Adipocyte (in vitro differentiated cells): ENCODE measurements at regions not wholly inside any gene's neighbourhood (a gene's known extent, or its start where the extent isn't known, plus 50 kb on each side); places are given as distances from the start of the nearest gene placed in this dataset.
"Not testable (repeated sequence)": the region's sequence is repeated elsewhere in the genome, so short reads cannot be mapped to it uniquely, and the experiment has no call there.

ENCODE experiments used
- DNase-seq: peaks from one replicate; pipeline ENCODE4 v3.0.0-alpha.2; 2015; ENCODE audit warnings: low read depth
- H3K27me3 ChIP-seq: replicated peaks from 2 replicates; pipeline ENCODE4 v1.7.0; 2013; ENCODE audit warnings: mild to moderate bottlenecking, low read length, moderate library complexity; ENCODE audit not compliant: control insufficient read depth, insufficient read depth
- H3K36me3 ChIP-seq: 2 replicates; pipeline ENCODE4 v1.7.0; 2013; ENCODE audit warnings: low read length, mild to moderate bottlenecking, moderate library complexity; ENCODE audit not compliant: control insufficient read depth, insufficient read depth, severe bottlenecking
- H3K4me1 ChIP-seq: 2 replicates; pipeline ENCODE4 v1.7.0; 2013; ENCODE audit warnings: mild to moderate bottlenecking, low read length, moderate library complexity; ENCODE audit not compliant: control insufficient read depth, insufficient read depth
- H3K4me3 ChIP-seq: 2 replicates; pipeline ENCODE4 v1.7.0; 2013; ENCODE audit warnings: mild to moderate bottlenecking, low read length, moderate library complexity
- H3K9ac ChIP-seq: 2 replicates; pipeline ENCODE4 v1.7.0; 2013; ENCODE audit warnings: mild to moderate bottlenecking, low read length, moderate library complexity
- H3K9me3 ChIP-seq: 2 replicates; pipeline ENCODE4 v1.7.0; 2013; ENCODE audit warnings: mild to moderate bottlenecking, low read length, moderate library complexity; ENCODE audit not compliant: control insufficient read depth

DNA sequence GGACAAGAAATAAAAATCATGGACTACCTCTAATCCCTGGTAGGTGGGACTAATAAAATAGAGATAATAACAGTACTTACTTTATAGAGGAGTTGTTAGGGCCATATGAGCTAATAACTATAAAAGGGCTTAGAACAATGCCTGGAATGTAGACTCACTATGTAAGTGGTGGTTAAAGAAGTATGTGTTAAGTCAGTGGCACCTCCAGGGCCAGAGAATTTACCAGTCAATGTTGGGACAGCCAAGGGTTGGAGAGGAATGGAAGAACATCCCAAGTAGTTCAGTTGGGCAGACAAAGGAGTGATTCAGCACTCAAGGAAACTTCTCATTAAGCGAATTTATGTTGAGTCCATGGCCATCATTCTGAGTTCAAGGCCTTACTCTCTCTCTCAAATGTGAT lies 116.8 kb downstream of the OTOR start:
- no peak for DNase-seq
- no peak overlapping the region for H3K4me3 ChIP-seq

DNA sequence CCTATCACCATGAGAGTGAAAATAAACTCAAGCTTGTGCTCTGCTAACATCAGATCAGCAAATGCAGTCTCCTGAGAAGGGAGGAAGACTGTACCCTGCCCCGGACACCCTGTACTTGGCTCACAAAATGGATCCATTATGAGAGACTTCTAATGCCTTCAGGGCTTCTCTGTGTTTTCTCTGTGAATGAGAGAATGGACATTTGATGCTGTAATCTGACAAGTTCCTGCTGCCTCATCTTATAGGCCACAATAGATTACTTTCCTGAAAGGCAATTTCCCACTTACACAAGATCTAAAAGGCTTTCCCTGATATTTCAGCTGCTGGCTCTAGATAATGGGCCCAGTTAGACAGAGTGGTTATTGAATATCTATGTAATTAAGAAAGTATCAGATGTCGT lies 117.2 kb downstream of the OTOR start:
- Histone ChIP-seq H3K36me3 (no peaks in the 10 kb centered on the region), H3K4me3 (no peak overlapping the region), H3K9me3 (no peaks in the 10 kb centered on the region), H3K27me3 (no peaks in the 10 kb centered on the region), H3K4me1 (no peaks in the 10 kb centered on the region), H3K9ac (no peak overlapping the region)
- no peak for DNase-seq

More for the DNA sequence above, 116.8 kb downstream of the OTOR start:
- H3K27me3 ChIP-seq = no peaks in the 10 kb centered on the region
- no peaks in the 10 kb centered on the region for H3K4me1 ChIP-seq
- H3K36me3 ChIP-seq = no peaks in the 10 kb centered on the region
- no peaks in the 10 kb centered on the region for H3K9me3 ChIP-seq
- no peak overlapping the region for H3K9ac ChIP-seq

DNA sequence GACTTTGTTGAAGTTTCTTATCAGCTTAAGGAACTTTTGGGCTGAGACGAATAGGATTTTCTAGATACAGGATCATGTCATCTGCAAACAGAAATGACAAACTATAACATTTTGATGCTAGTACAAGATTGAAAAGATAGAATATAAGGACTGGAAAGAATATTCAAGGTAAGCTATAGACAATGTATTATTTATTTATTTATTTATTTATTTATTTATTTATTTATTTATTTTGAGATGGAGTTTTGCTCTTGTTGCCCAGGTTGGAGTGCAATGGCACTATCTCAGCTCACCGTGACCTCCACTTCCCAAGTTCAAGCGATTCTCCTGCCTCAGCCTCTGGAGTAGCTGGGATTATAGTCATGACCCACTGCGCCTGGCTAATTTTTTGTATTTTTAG lies 125.0 kb downstream of the OTOR start:
- DNase-seq, H3K27me3 ChIP-seq, H3K9ac ChIP-seq: not testable (repeated sequence)

DNA sequence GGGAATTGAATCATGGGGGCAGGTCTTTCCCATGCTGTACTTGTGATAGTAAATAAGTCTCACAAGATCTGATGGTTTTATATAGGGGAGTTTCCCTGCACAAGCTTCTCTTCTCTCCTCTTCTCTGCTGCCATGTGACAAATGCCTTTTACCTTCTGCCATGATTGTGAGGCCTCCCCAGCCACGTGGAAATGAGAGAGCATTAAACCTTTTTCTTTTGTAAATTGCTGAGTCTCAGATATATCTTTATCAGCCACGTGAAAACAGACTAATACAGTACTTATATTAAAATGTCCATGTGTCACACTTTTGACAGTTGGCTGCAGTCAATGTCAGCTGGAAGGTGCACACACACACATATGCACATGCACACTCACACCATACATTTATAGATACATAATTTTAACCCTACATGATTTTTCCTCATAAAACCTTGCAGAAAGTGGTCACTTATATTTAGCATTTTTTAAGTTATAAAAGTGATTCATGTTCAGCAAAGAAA lies 128.9 kb downstream of the OTOR start:
- no peaks in the 10 kb centered on the region for H3K9me3 ChIP-seq
- no peaks in the 10 kb centered on the region for H3K36me3 ChIP-seq
- H3K4me3 ChIP-seq = no peak overlapping the region
- H3K27me3 ChIP-seq = no peaks in the 10 kb centered on the region
- H3K9ac ChIP-seq = no peak overlapping the region
- no peak for DNase-seq
- H3K4me1 ChIP-seq = no peaks in the 10 kb centered on the region

More for the DNA sequence above, 125.0 kb downstream of the OTOR start:
- not testable (repeated sequence) for H3K4me1 ChIP-seq, H3K9me3 ChIP-seq, H3K4me3 ChIP-seq, H3K36me3 ChIP-seq

DNA sequence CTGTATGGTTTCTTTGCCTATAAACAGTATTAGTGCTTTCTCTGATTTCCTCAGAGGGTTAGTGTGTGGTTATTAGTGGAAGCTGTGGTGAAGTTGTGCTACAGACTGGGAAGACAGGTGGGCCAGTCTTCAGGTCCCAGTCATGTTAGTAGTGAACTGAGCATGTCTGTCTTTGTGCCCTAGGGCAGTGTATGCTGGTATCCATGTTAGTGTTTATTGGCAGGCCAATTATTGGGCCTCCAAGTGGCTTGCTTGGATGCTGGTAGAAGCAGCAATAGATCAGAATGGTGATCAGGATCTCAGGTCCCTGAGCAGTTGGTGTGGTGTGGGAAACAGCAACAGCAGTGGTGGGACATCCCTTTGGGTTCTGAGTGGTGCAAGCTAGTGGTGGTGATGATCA lies 137.6 kb downstream of the OTOR start:
- H3K4me1 ChIP-seq = no peaks in the 10 kb centered on the region
- no peaks in the 10 kb centered on the region for H3K36me3 ChIP-seq
- H3K9ac ChIP-seq = no peak overlapping the region
- no peak overlapping the region for H3K4me3 ChIP-seq
- H3K9me3 ChIP-seq = peaks cover 17% of the 10 kb centered on the region
- no peak for DNase-seq
- H3K27me3 ChIP-seq = no peaks in the 10 kb centered on the region

DNA sequence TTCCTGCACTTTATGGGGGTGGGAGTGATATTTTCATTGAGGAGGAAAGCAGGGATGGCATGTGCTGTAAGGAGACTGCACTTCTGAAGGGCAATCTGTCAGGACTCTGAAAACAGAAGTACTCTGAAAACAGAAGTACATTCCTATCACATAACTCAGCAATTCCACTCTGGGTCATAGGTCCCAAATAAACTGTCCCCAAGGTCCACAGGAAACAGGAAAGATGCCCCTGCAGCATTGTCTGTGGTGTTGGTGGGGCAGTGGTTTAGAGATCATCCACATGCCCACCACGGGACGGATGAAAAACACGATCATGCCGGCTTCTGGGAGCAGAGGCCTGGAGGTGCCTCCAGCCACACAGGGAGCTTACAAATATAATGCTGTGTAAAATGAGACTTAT lies 150.3 kb downstream of the OTOR start:
- no peaks in the 10 kb centered on the region for H3K36me3 ChIP-seq
- peak; percentile 50 for DNase-seq
- no peaks in the 10 kb centered on the region for H3K27me3 ChIP-seq
- H3K9ac ChIP-seq = no peak overlapping the region
- H3K4me1 ChIP-seq = peaks cover 16% of the 10 kb centered on the region
- no peaks in the 10 kb centered on the region for H3K9me3 ChIP-seq
- no peak overlapping the region for H3K4me3 ChIP-seq

DNA sequence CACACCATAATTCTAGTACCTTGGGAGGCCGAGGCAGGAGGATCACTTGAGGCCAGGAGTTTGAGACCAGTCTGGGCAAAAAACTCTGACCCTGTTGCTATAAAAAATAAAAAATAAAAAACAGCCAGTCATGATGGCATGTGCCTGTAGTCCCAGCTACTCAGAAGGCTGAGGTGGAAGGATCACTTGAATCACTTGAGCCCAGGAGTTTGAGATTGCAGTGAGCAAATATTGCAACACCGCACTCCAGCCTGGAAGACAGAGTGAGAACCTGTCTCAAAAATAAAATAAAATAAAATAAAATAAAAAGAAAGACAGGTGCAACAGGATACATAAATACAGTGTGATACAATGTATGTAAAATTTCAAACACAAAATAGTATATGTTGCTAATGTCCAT lies 154.5 kb downstream of the OTOR start:
- Histone ChIP-seq H3K9me3 (no peaks in the 10 kb centered on the region), H3K4me3 (no peak overlapping the region), H3K27me3 (peaks cover 9% of the 10 kb centered on the region), H3K4me1 (peaks cover 14% of the 10 kb centered on the region), H3K36me3 (no peaks in the 10 kb centered on the region), H3K9ac (no peak overlapping the region)
- no peak for DNase-seq

DNA sequence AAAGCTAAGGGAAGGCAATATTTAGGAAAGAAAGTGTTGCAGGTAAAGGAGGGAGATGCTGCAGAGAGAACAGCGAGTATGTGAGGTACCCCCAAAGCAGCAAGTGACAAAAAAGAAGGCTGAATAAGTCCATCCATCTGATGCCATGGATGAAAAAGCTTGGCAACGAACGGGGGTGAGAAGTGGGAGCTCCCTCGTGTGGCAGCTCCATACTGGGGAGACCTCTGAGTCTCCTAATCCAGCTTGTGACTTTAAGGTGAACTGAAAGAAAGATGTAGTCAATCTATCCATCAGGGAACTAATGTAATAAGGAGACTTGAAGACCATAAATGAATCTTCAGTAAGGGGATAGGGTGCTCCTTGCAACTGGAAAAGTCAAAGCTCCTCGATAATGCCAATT lies 156.6 kb downstream of the OTOR start:
- Histone ChIP-seq H3K27me3 (peaks cover 9% of the 10 kb centered on the region), H3K9ac (no peak overlapping the region), H3K4me3 (no peak overlapping the region), H3K36me3 (no peaks in the 10 kb centered on the region), H3K4me1 (no peaks in the 10 kb centered on the region), H3K9me3 (no peaks in the 10 kb centered on the region)
- DNase-seq = no peak

DNA sequence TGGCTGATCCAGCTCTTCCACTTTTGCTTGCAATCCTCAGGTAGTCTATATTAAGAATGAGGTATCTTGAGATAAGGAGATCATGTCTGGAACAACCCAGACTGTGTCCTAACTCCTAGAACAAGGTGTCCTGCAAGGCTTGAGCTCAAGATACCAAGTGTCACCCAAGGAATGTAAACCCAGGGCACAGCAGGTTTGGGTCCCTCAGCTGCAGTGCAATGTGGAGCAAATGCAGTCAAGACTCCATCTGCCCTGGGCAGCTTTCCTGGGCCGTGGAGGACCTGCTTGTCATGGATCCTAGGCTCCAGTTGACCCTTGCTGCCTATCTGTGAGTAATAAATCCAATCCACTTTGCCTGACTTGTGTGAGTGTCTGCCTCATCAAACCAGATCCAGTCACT lies 166.1 kb downstream of the OTOR start:
- no peaks in the 10 kb centered on the region for H3K4me1 ChIP-seq

DNA sequence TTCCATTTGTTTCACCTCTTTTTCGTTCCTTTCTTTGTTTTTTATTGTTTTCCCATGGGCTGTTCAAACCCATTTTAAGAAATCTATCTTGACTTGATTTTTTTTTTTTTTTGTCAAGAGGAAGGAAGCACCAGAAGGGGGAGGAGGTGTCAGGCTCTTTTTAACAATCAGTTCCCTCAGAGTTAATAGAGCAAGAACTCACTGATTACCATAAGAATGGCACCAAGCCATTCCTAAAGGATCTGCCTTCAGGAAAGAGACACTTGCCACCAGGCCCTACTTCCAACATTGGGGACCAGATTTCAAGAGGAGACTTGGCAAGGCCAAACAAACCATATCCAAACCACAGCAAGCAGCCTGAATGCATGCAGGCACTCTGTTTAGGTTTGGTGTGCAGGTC lies 168.0 kb downstream of the OTOR start:
- H3K9me3 ChIP-seq = peaks cover 8% of the 10 kb centered on the region
- no peak overlapping the region for H3K4me3 ChIP-seq
- DNase-seq = no peak
- no peak overlapping the region for H3K9ac ChIP-seq
- no peaks in the 10 kb centered on the region for H3K4me1 ChIP-seq
- H3K36me3 ChIP-seq = no peaks in the 10 kb centered on the region
- peaks cover 2% of the 10 kb centered on the region for H3K27me3 ChIP-seq

More for the DNA sequence above, 166.1 kb downstream of the OTOR start:
- DNase-seq = no peak
- Histone ChIP-seq H3K9me3 (peaks cover 2% of the 10 kb centered on the region), H3K9ac (no peak overlapping the region), H3K27me3 (peaks cover 2% of the 10 kb centered on the region), H3K4me3 (no peak overlapping the region), H3K36me3 (no peaks in the 10 kb centered on the region)

DNA sequence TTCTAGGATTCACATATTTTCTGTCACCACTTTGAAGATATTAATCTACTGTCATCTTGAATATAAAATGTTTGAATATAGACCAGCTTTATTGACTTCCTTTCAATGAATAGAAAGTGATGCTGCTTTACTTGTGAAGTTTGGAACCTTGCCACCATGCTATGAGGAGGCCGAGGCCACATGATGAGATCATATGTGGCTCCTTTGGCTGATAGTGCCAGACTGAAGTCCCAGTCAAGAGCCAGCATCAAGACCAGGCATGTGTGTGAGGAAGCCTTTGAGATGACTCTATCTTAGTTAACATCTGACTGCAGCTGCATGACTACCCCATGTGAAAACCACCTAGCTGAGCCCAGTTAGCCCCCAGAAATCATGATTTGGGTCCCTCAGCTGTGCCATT lies 169.5 kb downstream of the OTOR start:
- Histone ChIP-seq H3K9me3 (peaks cover 8% of the 10 kb centered on the region), H3K4me1 (peaks cover 10% of the 10 kb centered on the region), H3K27me3 (peaks cover 2% of the 10 kb centered on the region), H3K36me3 (no peaks in the 10 kb centered on the region), H3K9ac (no peak overlapping the region), H3K4me3 (no peak overlapping the region)
- DNase-seq = no peak

DNA sequence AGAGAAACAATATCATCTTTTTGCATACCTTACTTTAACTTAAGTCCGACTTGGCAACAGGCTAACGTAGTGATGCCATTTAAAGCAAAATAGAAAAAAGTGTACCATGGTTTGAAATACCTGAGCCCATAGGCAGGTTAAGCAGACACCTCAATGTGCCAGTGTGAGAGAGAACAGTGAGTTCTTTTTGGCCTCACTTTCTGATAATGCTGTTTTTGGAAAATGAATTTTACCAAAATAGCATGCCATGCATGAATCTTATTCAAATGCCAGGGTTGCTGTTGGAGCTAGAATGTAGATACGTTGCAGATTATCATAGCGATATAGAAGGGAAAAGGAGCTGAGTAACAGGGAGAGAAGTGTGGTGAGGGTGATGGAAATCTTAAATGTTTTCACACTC lies 170.2 kb downstream of the OTOR start:
- H3K9ac ChIP-seq = no peak overlapping the region
- no peaks in the 10 kb centered on the region for H3K36me3 ChIP-seq
- H3K4me3 ChIP-seq = no peak overlapping the region
- peaks cover 6% of the 10 kb centered on the region for H3K9me3 ChIP-seq
- peaks cover 14% of the 10 kb centered on the region for H3K4me1 ChIP-seq
- peaks cover 2% of the 10 kb centered on the region for H3K27me3 ChIP-seq
- DNase-seq = no peak
